Loucy (cell line): ENCODE measurements at regions not wholly inside any gene's neighbourhood (a gene's known extent, or its start where the extent isn't known, plus 50 kb on each side); places are given as distances from the start of the nearest gene placed in this dataset.

Source experiments
- EZH2phosphoT487 ChIP-seq: fragments of 200-600 bp; IDR thresholded peaks from 2 replicates; pipeline ENCODE4 v1.6.1; 2018; ENCODE audit warnings: antibody characterized with exemption, mild to moderate bottlenecking, moderate library complexity, borderline replicate concordance
- TF ChIP-seq, protein P1 (sequence below): fragments of 200-600 bp; sonication (generic); conservative IDR thresholded peaks from 2 replicates; pipeline ENCODE4 v1.5.1; 2014; ENCODE audit warnings: mild to moderate bottlenecking, antibody characterized with exemption, low read length

GRCh38 chr6:1037430-1038202 is 274.3 kb upstream of the FOXQ1 start:
- TF ChIP-seq, protein P1, sequence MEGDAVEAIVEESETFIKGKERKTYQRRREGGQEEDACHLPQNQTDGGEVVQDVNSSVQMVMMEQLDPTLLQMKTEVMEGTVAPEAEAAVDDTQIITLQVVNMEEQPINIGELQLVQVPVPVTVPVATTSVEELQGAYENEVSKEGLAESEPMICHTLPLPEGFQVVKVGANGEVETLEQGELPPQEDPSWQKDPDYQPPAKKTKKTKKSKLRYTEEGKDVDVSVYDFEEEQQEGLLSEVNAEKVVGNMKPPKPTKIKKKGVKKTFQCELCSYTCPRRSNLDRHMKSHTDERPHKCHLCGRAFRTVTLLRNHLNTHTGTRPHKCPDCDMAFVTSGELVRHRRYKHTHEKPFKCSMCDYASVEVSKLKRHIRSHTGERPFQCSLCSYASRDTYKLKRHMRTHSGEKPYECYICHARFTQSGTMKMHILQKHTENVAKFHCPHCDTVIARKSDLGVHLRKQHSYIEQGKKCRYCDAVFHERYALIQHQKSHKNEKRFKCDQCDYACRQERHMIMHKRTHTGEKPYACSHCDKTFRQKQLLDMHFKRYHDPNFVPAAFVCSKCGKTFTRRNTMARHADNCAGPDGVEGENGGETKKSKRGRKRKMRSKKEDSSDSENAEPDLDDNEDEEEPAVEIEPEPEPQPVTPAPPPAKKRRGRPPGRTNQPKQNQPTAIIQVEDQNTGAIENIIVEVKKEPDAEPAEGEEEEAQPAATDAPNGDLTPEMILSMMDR: no peak
- no peak for TF ChIP-seq EZH2phosphoT487
